Endothelial cell (in vitro differentiated cells): ENCODE measurements at regions not wholly inside any gene's neighbourhood (a gene's known extent, or its start where the extent isn't known, plus 50 kb on each side); places are given as distances from the start of the nearest gene placed in this dataset.
"Not testable (repeated sequence)": the region's sequence is repeated elsewhere in the genome, so short reads cannot be mapped to it uniquely, and the experiment has no call there.

ENCODE experiments used
- DNase-seq: peaks from one replicate; pipeline ENCODE4 v3.0.0; 2021; ENCODE audit warnings: low spot score
- H3K27ac Mint-ChIP-seq: one replicate; pipeline ENCODE4 v1.8.0; 2021; ENCODE audit warnings: mixed read lengths, inconsistent platforms; ENCODE audit not compliant: unreplicated experiment
- H3K27me3 Mint-ChIP-seq: one replicate; pipeline ENCODE4 v1.8.0; 2021; ENCODE audit warnings: mild to moderate bottlenecking, moderate library complexity, mixed read lengths, inconsistent platforms; ENCODE audit not compliant: unreplicated experiment
- H3K36me3 Mint-ChIP-seq: one replicate; pipeline ENCODE4 v1.8.0; 2021; ENCODE audit warnings: mild to moderate bottlenecking, low read depth, mixed read lengths, inconsistent platforms; ENCODE audit not compliant: unreplicated experiment
- H3K4me1 Mint-ChIP-seq: one replicate; pipeline ENCODE4 v1.8.0; 2021; ENCODE audit warnings: mild to moderate bottlenecking, mixed read lengths, inconsistent platforms; ENCODE audit not compliant: unreplicated experiment
- H3K4me3 Mint-ChIP-seq: one replicate; pipeline ENCODE4 v1.8.0; 2021; ENCODE audit warnings: mild to moderate bottlenecking, mixed read lengths, inconsistent platforms; ENCODE audit not compliant: unreplicated experiment
- H3K9me3 Mint-ChIP-seq: one replicate; pipeline ENCODE4 v1.8.0; 2021; ENCODE audit warnings: mixed read lengths, inconsistent platforms; ENCODE audit not compliant: unreplicated experiment
- TF ChIP-seq, protein P1 (sequence below): fragments of 200-600 bp; sonication (generic); IDR thresholded peaks from one replicate; pipeline ENCODE4 v1.5.0; 2021; ENCODE audit warnings: antibody characterized with exemption; ENCODE audit not compliant: unreplicated experiment

DNA sequence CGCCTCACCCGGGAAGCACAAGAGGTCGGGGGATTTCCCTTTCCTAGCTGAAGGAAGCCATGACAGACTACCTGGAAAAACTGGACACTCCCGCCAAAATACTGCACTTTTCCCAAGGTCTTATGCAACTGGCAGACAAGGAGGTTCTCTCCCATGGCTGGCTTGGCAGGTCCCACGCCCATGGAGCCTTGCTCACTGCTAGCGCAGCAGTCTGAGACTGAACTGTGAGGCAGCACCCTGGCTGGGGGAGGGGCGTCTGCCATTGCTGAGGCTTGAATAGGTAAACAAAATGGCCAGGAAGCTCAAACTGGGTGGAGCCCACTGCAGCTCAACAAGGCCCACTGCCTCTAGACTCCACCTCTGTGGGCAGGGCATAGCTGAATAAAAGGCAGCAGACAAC, 92.1 kb downstream of the C4BPA start:
- not testable (repeated sequence) for H3K36me3 Mint-ChIP-seq, H3K27me3 Mint-ChIP-seq, H3K4me1 Mint-ChIP-seq, DNase-seq, H3K27ac Mint-ChIP-seq, H3K4me3 Mint-ChIP-seq, H3K9me3 Mint-ChIP-seq

DNA sequence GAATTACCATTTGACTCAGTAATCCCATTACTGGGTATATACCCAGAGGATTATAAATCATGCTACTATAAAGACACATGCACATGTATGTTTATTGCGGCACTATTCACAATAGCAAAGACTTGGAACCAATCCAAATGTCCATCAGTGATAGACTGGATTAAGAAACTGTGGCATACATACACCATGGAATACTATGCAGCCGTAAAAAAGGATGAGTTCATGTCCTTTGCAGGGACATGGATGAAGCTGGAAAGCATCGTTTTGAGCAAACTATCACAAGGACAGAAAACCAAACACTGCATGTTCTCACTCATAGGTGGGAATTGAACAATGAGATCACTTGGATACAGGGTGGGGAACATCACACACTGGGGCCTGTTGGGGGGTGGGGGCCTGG, 97.5 kb downstream of the C4BPA start:
- not testable (repeated sequence) for H3K4me1 Mint-ChIP-seq

DNA sequence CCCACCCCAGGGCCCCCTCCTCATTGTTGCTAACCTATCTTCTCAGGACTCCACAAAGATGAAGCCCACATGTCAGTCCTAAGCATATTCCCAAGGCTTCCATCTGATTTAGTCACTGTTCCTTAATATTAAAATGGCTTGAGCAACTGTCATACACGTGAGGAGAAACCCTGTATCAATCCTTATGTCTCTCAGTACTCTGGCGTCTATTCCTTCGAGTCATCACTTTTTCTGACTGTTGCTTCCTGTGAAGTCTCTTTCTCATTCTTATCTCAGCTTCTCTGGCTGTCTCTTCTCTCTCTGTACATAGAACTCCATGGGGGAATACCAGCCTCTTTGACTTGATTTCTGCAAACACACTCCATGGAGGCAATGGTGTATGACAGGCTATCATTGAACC, 98.4 kb downstream of the C4BPA start:
- TF ChIP-seq, protein P1, sequence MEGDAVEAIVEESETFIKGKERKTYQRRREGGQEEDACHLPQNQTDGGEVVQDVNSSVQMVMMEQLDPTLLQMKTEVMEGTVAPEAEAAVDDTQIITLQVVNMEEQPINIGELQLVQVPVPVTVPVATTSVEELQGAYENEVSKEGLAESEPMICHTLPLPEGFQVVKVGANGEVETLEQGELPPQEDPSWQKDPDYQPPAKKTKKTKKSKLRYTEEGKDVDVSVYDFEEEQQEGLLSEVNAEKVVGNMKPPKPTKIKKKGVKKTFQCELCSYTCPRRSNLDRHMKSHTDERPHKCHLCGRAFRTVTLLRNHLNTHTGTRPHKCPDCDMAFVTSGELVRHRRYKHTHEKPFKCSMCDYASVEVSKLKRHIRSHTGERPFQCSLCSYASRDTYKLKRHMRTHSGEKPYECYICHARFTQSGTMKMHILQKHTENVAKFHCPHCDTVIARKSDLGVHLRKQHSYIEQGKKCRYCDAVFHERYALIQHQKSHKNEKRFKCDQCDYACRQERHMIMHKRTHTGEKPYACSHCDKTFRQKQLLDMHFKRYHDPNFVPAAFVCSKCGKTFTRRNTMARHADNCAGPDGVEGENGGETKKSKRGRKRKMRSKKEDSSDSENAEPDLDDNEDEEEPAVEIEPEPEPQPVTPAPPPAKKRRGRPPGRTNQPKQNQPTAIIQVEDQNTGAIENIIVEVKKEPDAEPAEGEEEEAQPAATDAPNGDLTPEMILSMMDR, result no peak
- Mint-ChIP-seq H3K27me3 (peaks cover 2% of the 10 kb centered on the region), H3K9me3 (peaks cover 6% of the 10 kb centered on the region), H3K36me3 (peaks cover 4% of the 10 kb centered on the region), H3K27ac (no peak overlapping the region), H3K4me3 (no peak overlapping the region), H3K4me1 (no peaks in the 10 kb centered on the region)
- DNase-seq, result no peak

More for the DNA sequence above, 97.5 kb downstream of the C4BPA start:
- H3K27ac Mint-ChIP-seq, H3K36me3 Mint-ChIP-seq, H3K4me3 Mint-ChIP-seq, H3K9me3 Mint-ChIP-seq, H3K27me3 Mint-ChIP-seq, DNase-seq: not testable (repeated sequence)

DNA sequence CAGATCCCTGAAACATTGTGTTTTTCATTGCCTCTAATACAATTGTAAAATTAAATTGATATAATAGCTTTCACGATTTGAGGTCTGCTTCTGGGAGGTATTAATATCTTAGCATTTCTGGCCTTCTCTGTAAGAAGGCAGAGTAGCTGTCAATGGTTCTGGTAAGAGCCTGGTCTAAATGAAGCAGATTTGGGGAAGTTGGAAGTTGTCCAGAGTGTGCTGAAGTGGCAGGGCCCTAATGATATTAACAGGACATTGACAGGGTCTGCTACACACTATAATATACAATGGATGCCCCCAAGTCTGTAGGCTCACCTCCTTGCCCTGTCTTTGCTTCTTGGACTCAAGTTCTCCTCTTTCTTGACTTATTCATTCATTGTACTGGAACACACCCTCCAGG, 99.5 kb downstream of the C4BPA start:
- Mint-ChIP-seq H3K9me3 (peaks cover 10% of the 10 kb centered on the region), H3K4me3 (no peak overlapping the region), H3K27me3 (peaks cover 2% of the 10 kb centered on the region), H3K27ac (no peak overlapping the region), H3K4me1 (no peaks in the 10 kb centered on the region), H3K36me3 (peaks cover 4% of the 10 kb centered on the region)
- no peak for DNase-seq
- TF ChIP-seq, protein P1, result no peak

DNA sequence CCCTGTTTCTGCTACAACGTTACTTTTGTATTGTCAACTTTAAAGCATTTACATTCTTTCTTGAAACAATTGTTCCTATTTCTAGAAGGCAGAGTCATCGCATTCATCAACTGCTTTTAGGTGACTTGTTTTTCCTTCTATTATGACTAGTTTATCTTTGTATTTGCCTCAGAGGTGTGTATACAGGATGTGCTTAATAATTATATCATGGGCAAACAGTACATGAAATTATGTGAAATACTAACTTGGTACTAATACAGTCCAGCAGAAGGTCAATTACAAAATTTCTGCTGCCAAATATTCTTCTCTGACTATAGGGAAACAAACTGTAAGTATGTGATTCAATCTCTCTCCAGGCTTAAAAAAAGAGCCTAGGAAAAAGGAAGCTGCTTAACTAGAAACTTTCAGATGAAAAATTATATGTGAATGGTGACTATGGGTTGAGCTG, 101.6 kb downstream of the C4BPA start:
- no peak for DNase-seq
- no peak overlapping the region for H3K4me3 Mint-ChIP-seq
- H3K4me1 Mint-ChIP-seq, result no peaks in the 10 kb centered on the region
- TF ChIP-seq, protein P1, result no peak
- peaks cover 4% of the 10 kb centered on the region for H3K36me3 Mint-ChIP-seq
- H3K9me3 Mint-ChIP-seq, result peaks cover 10% of the 10 kb centered on the region
- no peak overlapping the region for H3K27ac Mint-ChIP-seq
- peaks cover 3% of the 10 kb centered on the region for H3K27me3 Mint-ChIP-seq

DNA sequence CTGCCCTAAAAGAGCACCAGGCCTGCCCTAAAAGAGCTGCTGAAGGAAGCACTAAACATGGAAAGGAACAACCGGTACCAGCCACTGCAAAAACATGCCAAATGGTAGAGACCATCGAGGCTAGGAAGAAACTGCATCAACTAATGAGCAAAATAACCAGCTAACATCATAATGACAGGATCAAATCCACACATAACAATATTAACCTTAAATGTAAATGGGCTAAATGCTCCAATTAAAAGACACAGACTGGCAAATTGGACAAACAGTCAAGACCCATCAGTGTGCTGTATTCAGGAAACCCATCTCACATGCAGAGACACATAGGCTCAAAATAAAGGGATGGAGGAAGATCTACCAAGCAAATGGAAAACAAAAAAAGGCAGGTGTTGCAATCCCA, 104.7 kb downstream of the C4BPA start:
- DNase-seq, H3K36me3 Mint-ChIP-seq, H3K27ac Mint-ChIP-seq, H3K4me1 Mint-ChIP-seq, H3K27me3 Mint-ChIP-seq, H3K4me3 Mint-ChIP-seq, H3K9me3 Mint-ChIP-seq: not testable (repeated sequence)

DNA sequence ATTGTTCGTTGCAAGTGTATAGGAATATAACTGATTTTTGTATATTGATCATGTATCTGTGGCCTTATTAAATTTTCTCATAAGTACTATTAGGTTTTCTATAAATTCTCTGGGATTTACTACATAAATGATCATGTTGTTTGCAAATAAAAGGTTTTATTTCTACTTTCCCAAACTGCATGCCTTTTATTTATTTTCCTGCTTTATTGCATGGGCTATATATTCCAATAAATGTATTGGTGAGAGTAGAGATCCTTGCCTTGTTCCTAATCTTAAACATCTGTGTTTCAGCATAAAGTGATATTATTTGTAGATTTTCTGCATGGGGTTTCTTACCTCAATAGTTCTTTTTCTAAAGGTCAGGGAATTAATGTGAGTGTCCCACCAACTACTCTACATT, 107.0 kb upstream of the CD55 start:
- Mint-ChIP-seq H3K4me3 (no peak overlapping the region), H3K27me3 (peaks cover 2% of the 10 kb centered on the region), H3K4me1 (peaks cover 14% of the 10 kb centered on the region), H3K27ac (no peak overlapping the region), H3K9me3 (no peaks in the 10 kb centered on the region), H3K36me3 (no peaks in the 10 kb centered on the region)
- TF ChIP-seq, protein P1, result no peak
- no peak for DNase-seq
